ENCODE measurements at regions not wholly inside any gene's neighbourhood (a gene's known extent, or its start where the extent isn't known, plus 50 kb on each side); places are given as distances from the start of the nearest gene placed in this dataset.

DNA sequence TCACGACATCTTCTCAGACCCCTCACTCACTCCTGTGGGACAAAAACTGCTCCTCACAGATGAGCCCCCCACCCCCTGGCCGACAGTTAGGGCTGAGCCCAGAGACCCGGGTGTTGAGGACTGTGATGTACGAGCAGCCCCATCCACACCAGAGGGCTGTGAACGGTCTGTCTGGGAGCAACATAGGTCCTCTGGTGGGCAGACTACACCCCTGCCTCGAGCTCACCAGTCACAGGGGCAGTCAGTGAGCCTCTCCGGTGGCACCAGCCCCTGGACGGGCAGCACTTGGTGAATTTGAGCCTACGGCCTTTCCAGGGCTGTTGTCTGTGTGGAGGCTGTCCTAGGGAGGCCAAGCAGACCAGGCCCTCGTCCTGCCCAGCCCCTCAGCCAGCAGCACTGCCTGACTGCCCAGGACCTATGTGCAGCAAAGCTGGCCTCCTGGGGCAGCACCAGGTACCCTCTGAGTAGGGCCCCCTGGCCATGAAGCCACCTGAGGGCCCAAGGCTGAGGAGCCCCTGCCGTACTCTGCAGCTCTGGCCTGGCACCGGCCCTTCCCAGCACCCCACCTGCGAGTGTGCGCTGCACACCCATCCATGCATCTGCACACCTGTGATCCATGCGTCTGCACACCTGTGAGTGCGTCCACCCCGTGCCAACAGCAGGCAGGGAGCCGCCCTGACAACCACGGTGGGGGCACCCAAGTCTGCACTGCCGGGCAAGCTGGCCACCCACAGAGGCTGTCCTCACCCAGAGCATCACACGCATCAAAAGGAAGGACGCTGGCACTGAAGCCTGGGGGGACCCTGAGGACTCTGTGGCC lies 111.6 kb upstream of the NKX1-1 start:
- ATAC-seq (no peak), DNase-seq (no peak)
- 27% methylated on average over 3 of the region's 22 CpGs for WGBS (ENCODE audit: insufficient coverage, low coverage, low lambda C conversion rate, missing lambda C conversion rate)
- Histone ChIP-seq H3K27me3 (peaks cover 0 to 13% of the 10 kb centered on the region in 2 donors), H3K4me3 (no peak overlapping the region), H3K4me1 (no peaks in the 10 kb centered on the region), H3K27ac (no peak overlapping the region), H3K36me3 (no peaks in the 10 kb centered on the region), H3K9me3 (no peaks in the 10 kb centered on the region)
- no peak for TF ChIP-seq POLR2A (IDR thresholded peaks at IDR 0.05)
- TF ChIP-seq, protein P1, sequence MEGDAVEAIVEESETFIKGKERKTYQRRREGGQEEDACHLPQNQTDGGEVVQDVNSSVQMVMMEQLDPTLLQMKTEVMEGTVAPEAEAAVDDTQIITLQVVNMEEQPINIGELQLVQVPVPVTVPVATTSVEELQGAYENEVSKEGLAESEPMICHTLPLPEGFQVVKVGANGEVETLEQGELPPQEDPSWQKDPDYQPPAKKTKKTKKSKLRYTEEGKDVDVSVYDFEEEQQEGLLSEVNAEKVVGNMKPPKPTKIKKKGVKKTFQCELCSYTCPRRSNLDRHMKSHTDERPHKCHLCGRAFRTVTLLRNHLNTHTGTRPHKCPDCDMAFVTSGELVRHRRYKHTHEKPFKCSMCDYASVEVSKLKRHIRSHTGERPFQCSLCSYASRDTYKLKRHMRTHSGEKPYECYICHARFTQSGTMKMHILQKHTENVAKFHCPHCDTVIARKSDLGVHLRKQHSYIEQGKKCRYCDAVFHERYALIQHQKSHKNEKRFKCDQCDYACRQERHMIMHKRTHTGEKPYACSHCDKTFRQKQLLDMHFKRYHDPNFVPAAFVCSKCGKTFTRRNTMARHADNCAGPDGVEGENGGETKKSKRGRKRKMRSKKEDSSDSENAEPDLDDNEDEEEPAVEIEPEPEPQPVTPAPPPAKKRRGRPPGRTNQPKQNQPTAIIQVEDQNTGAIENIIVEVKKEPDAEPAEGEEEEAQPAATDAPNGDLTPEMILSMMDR (IDR thresholded peaks at IDR 0.05): no peak
- intact Hi-C loops (cut with DNase I): loop anchor here in 1 of 2 donors (10.0 kb wide), 1 partner anchor 163 kb away; no protein-coding TSS in a partner anchor

DNA sequence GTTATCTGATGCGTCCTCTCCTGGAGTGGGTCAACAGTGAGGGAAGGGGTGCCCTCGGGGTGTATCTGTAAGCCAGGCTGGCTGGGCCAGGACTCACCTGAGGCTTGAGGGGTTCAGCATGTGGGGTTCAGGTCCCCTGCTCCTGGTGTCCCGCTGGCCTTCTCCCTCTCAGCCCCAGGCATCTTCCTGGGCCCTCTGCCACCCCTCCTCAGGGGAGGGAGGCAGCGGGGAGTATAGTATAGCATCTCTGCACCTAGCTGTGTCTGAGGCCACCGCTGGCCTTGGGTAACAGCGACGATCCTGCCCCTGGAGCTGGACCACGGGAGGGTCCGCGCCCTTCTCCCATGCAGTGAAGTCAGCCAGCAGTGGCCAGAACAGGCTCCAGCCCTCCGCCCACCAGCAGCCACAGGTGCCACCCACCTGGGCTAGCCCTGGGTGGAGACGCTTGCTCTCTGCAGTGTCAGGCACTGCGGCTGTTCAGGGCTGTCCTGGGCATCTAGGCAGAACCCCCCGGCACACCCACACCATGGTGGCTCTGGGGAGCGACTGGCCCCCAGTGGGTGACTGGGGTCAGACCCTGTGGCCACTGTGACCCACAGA lies 110.7 kb upstream of the NKX1-1 start:
- H3K9me3 ChIP-seq: no peaks in the 10 kb centered on the region
- H3K27ac ChIP-seq: no peak overlapping the region
- peaks cover 0 to 12% of the 10 kb centered on the region in 2 donors for H3K27me3 ChIP-seq
- DNase-seq (peak in 1 of 3 donors; percentile 15), ATAC-seq (no peak)
- 28% methylated on average over 2 of the region's 15 CpGs for WGBS (ENCODE audit: insufficient coverage, low coverage, low lambda C conversion rate, missing lambda C conversion rate)
- no peak overlapping the region for H3K4me3 ChIP-seq
- TF ChIP-seq, protein P1 (IDR thresholded peaks at IDR 0.05): no peak
- no peaks in the 10 kb centered on the region for H3K4me1 ChIP-seq
- H3K36me3 ChIP-seq: no peaks in the 10 kb centered on the region
- intact Hi-C loops (cut with DNase I): loop anchor here in 1 of 2 donors (10.0 kb wide), 1 partner anchor 162 kb away; no protein-coding TSS in a partner anchor

DNA sequence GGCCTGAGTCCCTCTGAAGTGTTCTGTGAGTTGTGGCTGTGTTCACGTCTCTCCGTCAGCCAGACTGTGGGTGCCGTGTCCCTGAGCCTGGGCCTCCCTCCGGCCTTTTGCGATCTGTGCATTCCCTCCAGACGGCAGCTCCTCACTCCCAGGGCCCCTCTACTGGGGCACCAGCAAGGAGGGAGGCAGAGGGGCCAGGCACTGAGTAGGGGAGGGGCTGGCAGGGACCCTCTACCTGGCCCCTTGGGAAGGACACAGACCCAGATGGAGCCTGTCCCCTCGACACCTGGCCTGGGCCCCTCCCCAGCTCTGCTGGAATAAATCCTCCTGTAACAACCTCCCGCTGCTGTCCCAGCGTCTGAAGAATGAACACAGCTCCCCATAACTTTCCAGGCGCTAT lies 110.0 kb upstream of the NKX1-1 start:
- H3K27me3 ChIP-seq: peaks cover 0 to 5% of the 10 kb centered on the region in 2 donors
- ATAC-seq (no peak), DNase-seq (peak in 1 of 3 donors; percentile 11)
- H3K4me1 ChIP-seq: no peaks in the 10 kb centered on the region
- intact Hi-C loops (cut with DNase I): loop anchor here in 1 of 2 donors (10.0 kb wide), 1 partner anchor 161 kb away; no protein-coding TSS in a partner anchor
- H3K4me3 ChIP-seq: no peak overlapping the region
- no peaks in the 10 kb centered on the region for H3K36me3 ChIP-seq
- WGBS (ENCODE audit: insufficient coverage, low coverage, low lambda C conversion rate, missing lambda C conversion rate): 33% methylated on average over 1 of the region's 10 CpGs
- H3K9me3 ChIP-seq: no peaks in the 10 kb centered on the region
- no peak overlapping the region for H3K27ac ChIP-seq
- TF ChIP-seq POLR2A (IDR thresholded peaks at IDR 0.05): no peak
- TF ChIP-seq, protein P1 (IDR thresholded peaks at IDR 0.05): no peak

DNA sequence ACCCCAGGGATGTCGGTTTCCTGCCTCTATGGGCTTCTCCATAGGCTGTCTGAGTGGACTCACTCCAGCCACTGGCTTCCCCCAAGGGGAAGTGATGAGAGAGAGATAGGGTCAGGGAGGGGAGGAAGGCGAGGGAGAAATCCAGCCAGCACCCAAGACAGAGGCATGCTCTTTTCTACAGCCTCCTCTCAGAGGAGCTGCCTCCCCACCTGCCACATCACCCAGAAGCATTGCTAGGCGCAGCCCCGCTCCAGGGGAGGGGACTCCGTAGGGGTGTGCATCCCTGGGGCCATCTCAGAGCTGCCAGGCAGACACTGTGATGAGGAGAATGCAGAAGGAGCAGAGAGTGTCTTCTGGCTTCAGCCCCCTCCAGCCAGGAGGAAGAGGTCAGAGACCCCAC lies 109.5 kb upstream of the NKX1-1 start:
- H3K27ac ChIP-seq: no peak overlapping the region
- DNase-seq (no peak), ATAC-seq (no peak)
- intact Hi-C loops (cut with DNase I): loop anchor here in 1 of 2 donors (10.0 kb wide), 1 partner anchor 161 kb away; no protein-coding TSS in a partner anchor
- TF ChIP-seq, protein P1 (IDR thresholded peaks at IDR 0.05): no peak
- no peak for TF ChIP-seq POLR2A (IDR thresholded peaks at IDR 0.05)
- WGBS (ENCODE audit: insufficient coverage, low coverage, low lambda C conversion rate, missing lambda C conversion rate): no CpG with 5 or more reads among the region's 5 CpGs
- H3K27me3 ChIP-seq: peaks cover 0 to 3% of the 10 kb centered on the region in 2 donors
- no peak overlapping the region for H3K4me3 ChIP-seq
- H3K36me3 ChIP-seq: no peaks in the 10 kb centered on the region
- no peaks in the 10 kb centered on the region for H3K4me1 ChIP-seq
- no peaks in the 10 kb centered on the region for H3K9me3 ChIP-seq

Data from right lobe of liver (tissue), 6 donors.